ENCODE measurements at regions not wholly inside any gene's neighbourhood (a gene's known extent, or its start where the extent isn't known, plus 50 kb on each side); places are given as distances from the start of the nearest gene placed in this dataset.
"Not testable (repeated sequence)": the region's sequence is repeated elsewhere in the genome, so short reads cannot be mapped to it uniquely, and the experiment has no call there.

- DNase-seq (ENCODE audit: low spot score), result no peak
These were observed 143.5 kb upstream of the TRIM24 start for GRCh38 chr7:138316421-138317043.

- no peak for DNase-seq (ENCODE audit: low spot score)
These were observed 142.9 kb upstream of the TRIM24 start for GRCh38 chr7:138317044-138317596.

GRCh38 chr7:138324941-138325340, 135.1 kb upstream of the TRIM24 start:
- no peak for DNase-seq (ENCODE audit: low spot score)

GRCh38 chr7:138325434-138325833, 134.6 kb upstream of the TRIM24 start:
- DNase-seq (ENCODE audit: low spot score), result no peak

- DNase-seq (ENCODE audit: low spot score), result no peak
These were observed 131.8 kb upstream of the TRIM24 start for GRCh38 chr7:138328215-138328614.

- not testable (repeated sequence) for DNase-seq (ENCODE audit: low spot score)
These were observed 127.2 kb upstream of the TRIM24 start for GRCh38 chr7:138332850-138333249.

GRCh38 chr7:138338361-138338760, 121.7 kb upstream of the TRIM24 start:
- no peak for DNase-seq (ENCODE audit: low spot score)

- not testable (repeated sequence) for DNase-seq (ENCODE audit: low spot score)
These were observed 120.8 kb upstream of the TRIM24 start for GRCh38 chr7:138339229-138339628.

- no peak for DNase-seq (ENCODE audit: low spot score)
These were observed 117.1 kb upstream of the TRIM24 start for GRCh38 chr7:138342990-138343389.

GRCh38 chr7:138345567-138345966, 114.5 kb upstream of the TRIM24 start:
- no peak for DNase-seq (ENCODE audit: low spot score)

GRCh38 chr7:138346975-138347374, 113.1 kb upstream of the TRIM24 start:
- DNase-seq (ENCODE audit: low spot score), result no peak

- no peak for DNase-seq (ENCODE audit: low spot score)
These were observed 110.0 kb upstream of the TRIM24 start for GRCh38 chr7:138349841-138350700.

GRCh38 chr7:138350701-138351357, 109.2 kb upstream of the TRIM24 start:
- DNase-seq (ENCODE audit: low spot score), result no peak

GRCh38 chr7:138352570-138353461, 107.2 kb upstream of the TRIM24 start:
- DNase-seq (ENCODE audit: low spot score), result no peak

GRCh38 chr7:138354066-138354465, 106.0 kb upstream of the TRIM24 start:
- no peak for DNase-seq (ENCODE audit: low spot score)

GRCh38 chr7:138355254-138355653, 104.8 kb upstream of the TRIM24 start:
- no peak for DNase-seq (ENCODE audit: low spot score)

- DNase-seq (ENCODE audit: low spot score), result no peak
These were observed 101.2 kb upstream of the TRIM24 start for GRCh38 chr7:138358850-138359341.

- no peak for DNase-seq (ENCODE audit: low spot score)
These were observed 100.0 kb upstream of the TRIM24 start for GRCh38 chr7:138359870-138360559.

GRCh38 chr7:138363721-138364120, 96.3 kb upstream of the TRIM24 start:
- no peak for DNase-seq (ENCODE audit: low spot score)

- not testable (repeated sequence) for DNase-seq (ENCODE audit: low spot score)
These were observed 93.9 kb upstream of the TRIM24 start for GRCh38 chr7:138366137-138366536.

- not testable (repeated sequence) for DNase-seq (ENCODE audit: low spot score)
These were observed 93.4 kb upstream of the TRIM24 start for GRCh38 chr7:138366676-138367075.

Data from AG20443 (cell line).